ENCODE measurements at regions not wholly inside any gene's neighbourhood (a gene's known extent, or its start where the extent isn't known, plus 50 kb on each side); places are given as distances from the start of the nearest gene placed in this dataset.

- Mint-ChIP-seq H3K4me1 (no peaks in the 10 kb centered on the region), H3K4me3 (no peak overlapping the region), H3K27me3 (peaks cover 0 to 5% (median 0%) of the 10 kb centered on the region in 3 donors), H3K9me3 (peaks cover 0 to 4% (median 0%) of the 10 kb centered on the region in 7 donors), H3K36me3 (no peaks in the 10 kb centered on the region), H3K27ac (no peak overlapping the region)
- DNase-seq (no peak), ATAC-seq (ENCODE audit: low read depth in 2 of 2) (no peak)
Measured at GRCh38 chr7:115883629-115884028, 146.9 kb downstream of the TFEC start.

- Mint-ChIP-seq H3K4me3 (no peak overlapping the region), H3K27ac (no peak overlapping the region), H3K4me1 (no peaks in the 10 kb centered on the region), H3K36me3 (no peaks in the 10 kb centered on the region), H3K9me3 (no peaks in the 10 kb centered on the region), H3K27me3 (peaks cover 0 to 5% (median 0%) of the 10 kb centered on the region in 3 donors)
- DNase-seq (no peak), ATAC-seq (ENCODE audit: low read depth in 2 of 2) (no peak)
Measured at GRCh38 chr7:115881476-115881875, 149.1 kb downstream of the TFEC start.

GRCh38 chr7:115879171-115879570 is 151.4 kb downstream of the TFEC start:
- H3K36me3 Mint-ChIP-seq: no peaks in the 10 kb centered on the region

GRCh38 chr7:115869801-115870200 is 160.8 kb downstream of the TFEC start:
- H3K4me3 Mint-ChIP-seq: no peak overlapping the region

More at GRCh38 chr7:115879171-115879570, 151.4 kb downstream of the TFEC start:
- H3K27ac Mint-ChIP-seq: no peak overlapping the region
- no peaks in the 10 kb centered on the region for H3K4me1 Mint-ChIP-seq
- DNase-seq (no peak), ATAC-seq (ENCODE audit: low read depth in 2 of 2) (no peak)
- no peak overlapping the region for H3K4me3 Mint-ChIP-seq
- peaks cover 0 to 5% (median 0%) of the 10 kb centered on the region in 3 donors for H3K27me3 Mint-ChIP-seq
- H3K9me3 Mint-ChIP-seq: no peaks in the 10 kb centered on the region

GRCh38 chr7:115869190-115869589 is 161.4 kb downstream of the TFEC start:
- no peak overlapping the region for H3K4me3 Mint-ChIP-seq
- H3K27ac Mint-ChIP-seq: no peak overlapping the region
- DNase-seq (no peak), ATAC-seq (ENCODE audit: low read depth in 2 of 2) (no peak)
- no peaks in the 10 kb centered on the region for H3K9me3 Mint-ChIP-seq
- peaks cover under 1 to 8% (median 4%) of the 10 kb centered on the region in 3 donors for H3K27me3 Mint-ChIP-seq
- H3K36me3 Mint-ChIP-seq: no peaks in the 10 kb centered on the region
- peaks cover under 1% of the 10 kb centered on the region in 3 donors for H3K4me1 Mint-ChIP-seq

More at GRCh38 chr7:115869801-115870200, 160.8 kb downstream of the TFEC start:
- Mint-ChIP-seq H3K27me3 (peaks cover 0 to 8% (median 4%) of the 10 kb centered on the region in 3 donors), H3K36me3 (no peaks in the 10 kb centered on the region), H3K27ac (no peak overlapping the region), H3K9me3 (no peaks in the 10 kb centered on the region), H3K4me1 (no peaks in the 10 kb centered on the region)
- ATAC-seq (ENCODE audit: low read depth in 2 of 2): no peak
- DNase-seq: no peak

- no peaks in the 10 kb centered on the region for H3K9me3 Mint-ChIP-seq
- H3K27ac Mint-ChIP-seq: no peak overlapping the region
- H3K27me3 Mint-ChIP-seq: peaks cover 4 to 8% (median 5%) of the 10 kb centered on the region in 3 donors
- DNase-seq (no peak), ATAC-seq (ENCODE audit: low read depth in 2 of 2) (no peak)
- H3K4me1 Mint-ChIP-seq: peaks cover 4 to 6% (median 6%) of the 10 kb centered on the region in 3 donors
- H3K4me3 Mint-ChIP-seq: no peak overlapping the region
- H3K36me3 Mint-ChIP-seq: no peaks in the 10 kb centered on the region
Measured at GRCh38 chr7:115868369-115868768, 162.2 kb downstream of the TFEC start.

- Mint-ChIP-seq H3K9me3 (no peaks in the 10 kb centered on the region), H3K4me3 (no peak overlapping the region), H3K27me3 (peaks cover 4 to 8% (median 5%) of the 10 kb centered on the region in 3 donors), H3K36me3 (no peaks in the 10 kb centered on the region), H3K27ac (peak overlapping the region in 1 of 6 donors; percentile 26), H3K4me1 (peaks cover 4 to 6% (median 6%) of the 10 kb centered on the region in 3 donors)
- ATAC-seq (ENCODE audit: low read depth in 2 of 2): no peak
- DNase-seq: no peak
Measured at GRCh38 chr7:115864082-115864481, 166.5 kb downstream of the TFEC start.

GRCh38 chr7:115851291-115851690 is 179.3 kb downstream of the TFEC start:
- H3K27ac Mint-ChIP-seq: no peak overlapping the region
- H3K4me3 Mint-ChIP-seq: no peak overlapping the region
- H3K36me3 Mint-ChIP-seq: no peaks in the 10 kb centered on the region
- H3K9me3 Mint-ChIP-seq: no peaks in the 10 kb centered on the region
- H3K4me1 Mint-ChIP-seq: no peaks in the 10 kb centered on the region
- DNase-seq (peak; percentile 4), ATAC-seq (ENCODE audit: low read depth in 2 of 2) (no peak)
- H3K27me3 Mint-ChIP-seq: peaks cover 0 to 14% (median 0%) of the 10 kb centered on the region in 3 donors

- no peak overlapping the region for H3K4me3 Mint-ChIP-seq
- H3K4me1 Mint-ChIP-seq: no peaks in the 10 kb centered on the region
- no peaks in the 10 kb centered on the region for H3K36me3 Mint-ChIP-seq
- DNase-seq (no peak), ATAC-seq (ENCODE audit: low read depth in 2 of 2) (no peak)
- H3K27ac Mint-ChIP-seq: no peak overlapping the region
- no peaks in the 10 kb centered on the region for H3K9me3 Mint-ChIP-seq
- peaks cover 0 to 12% (median 0%) of the 10 kb centered on the region in 3 donors for H3K27me3 Mint-ChIP-seq
Measured at GRCh38 chr7:115850774-115851173, 179.8 kb downstream of the TFEC start.

GRCh38 chr7:115844857-115845256 is 185.7 kb downstream of the TFEC start:
- no peak for ATAC-seq (ENCODE audit: low read depth in 2 of 2)
- Mint-ChIP-seq H3K4me3 (no peak overlapping the region), H3K27ac (no peak overlapping the region), H3K27me3 (peaks cover 0 to 16% (median 0%) of the 10 kb centered on the region in 3 donors), H3K4me1 (no peaks in the 10 kb centered on the region), H3K36me3 (no peaks in the 10 kb centered on the region), H3K9me3 (no peaks in the 10 kb centered on the region)
- no peak for DNase-seq

- Mint-ChIP-seq H3K27me3 (peaks cover 0 to 8% (median 0%) of the 10 kb centered on the region in 3 donors), H3K36me3 (no peaks in the 10 kb centered on the region), H3K27ac (no peak overlapping the region), H3K4me1 (no peaks in the 10 kb centered on the region), H3K4me3 (no peak overlapping the region), H3K9me3 (peaks cover 0 to 7% (median 0%) of the 10 kb centered on the region in 7 donors)
- DNase-seq (no peak), ATAC-seq (ENCODE audit: low read depth in 2 of 2) (no peak)
Measured at GRCh38 chr7:115840702-115841101, 189.9 kb downstream of the TFEC start.

- Mint-ChIP-seq H3K27ac (no peak overlapping the region), H3K27me3 (no peaks in the 10 kb centered on the region), H3K9me3 (peaks cover 0 to 7% (median 0%) of the 10 kb centered on the region in 7 donors), H3K4me3 (no peak overlapping the region), H3K36me3 (no peaks in the 10 kb centered on the region), H3K4me1 (no peaks in the 10 kb centered on the region)
- ATAC-seq (ENCODE audit: low read depth in 2 of 2) (no peak), DNase-seq (no peak)
Measured at GRCh38 chr7:115838829-115839228, 191.7 kb downstream of the TFEC start.

GRCh38 chr7:115831371-115831770 is 199.2 kb downstream of the TFEC start:
- no peak for DNase-seq
- no peaks in the 10 kb centered on the region for H3K36me3 Mint-ChIP-seq
- no peak for ATAC-seq (ENCODE audit: low read depth in 2 of 2)
- H3K27me3 Mint-ChIP-seq: no peaks in the 10 kb centered on the region
- no peak overlapping the region for H3K27ac Mint-ChIP-seq
- H3K4me1 Mint-ChIP-seq: no peaks in the 10 kb centered on the region
- H3K4me3 Mint-ChIP-seq: no peak overlapping the region
- H3K9me3 Mint-ChIP-seq: no peaks in the 10 kb centered on the region

GRCh38 chr7:115827305-115828045 is 203.1 kb downstream of the TFEC start:
- no peaks in the 10 kb centered on the region for H3K9me3 Mint-ChIP-seq
- no peaks in the 10 kb centered on the region for H3K4me1 Mint-ChIP-seq
- no peak for DNase-seq

More at GRCh38 chr7:115827305-115828045, 203.1 kb downstream of the TFEC start:
- Mint-ChIP-seq H3K27ac (peak overlapping the region in 1 of 6 donors; percentile 40), H3K27me3 (no peaks in the 10 kb centered on the region), H3K36me3 (no peaks in the 10 kb centered on the region), H3K4me3 (no peak overlapping the region)
- ATAC-seq (ENCODE audit: low read depth in 2 of 2): no peak
